Left lung (tissue), 4 donors: ENCODE measurements at regions not wholly inside any gene's neighbourhood (a gene's known extent, or its start where the extent isn't known, plus 50 kb on each side); places are given as distances from the start of the nearest gene placed in this dataset.

ENCODE experiments used
- ATAC-seq: fragments of 200-7000 bp; cut with Tn5 transposase; one replicate; pipeline ENCODE4 v1.9.1; 2020; ENCODE audit warnings: moderate library complexity
- DNase-seq, 4 donors: peaks; one replicate each; pipeline ENCODE4 v3.0.0-alpha.2; 2013 to 2020
- H3K27ac ChIP-seq, 2 donors: fragments of 200-600 bp; sonication (generic) in 1 of 2; one replicate each; pipeline versions ENCODE4 v1.5.0 to v1.8.0; 2020 to 2021
- H3K27me3 ChIP-seq, 2 donors: fragments of 200-600 bp; sonication (generic) in 1 of 2; one replicate each; pipeline versions ENCODE4 v1.5.0 to v1.8.0; 2020 to 2021
- H3K36me3 ChIP-seq, 2 donors: fragments of 200-600 bp; sonication (generic) in 1 of 2; one replicate each; pipeline versions ENCODE4 v1.5.0 to v1.8.0; 2020 to 2021
- H3K4me1 ChIP-seq, 2 donors: fragments of 200-600 bp; one replicate each; pipeline ENCODE4 v1.8.0; 2021
- H3K4me3 ChIP-seq, 2 donors: fragments of 200-600 bp; sonication (generic) in 1 of 2; one replicate each; pipeline versions ENCODE4 v1.5.0 to v1.8.0; 2020 to 2021; ENCODE audit warnings: mild to moderate bottlenecking in 1 of 2
- H3K9me3 ChIP-seq, 2 donors: fragments of 200-600 bp; sonication (generic) in 1 of 2; one replicate each; pipeline versions ENCODE4 v1.5.0 to v1.8.0; 2020 to 2021
- CTCF ChIP-seq, 2 donors: fragments of 200-600 bp; sonication (generic) in 1 of 2; IDR thresholded peaks; one replicate each; pipeline versions ENCODE4 v1.5.0 to v1.8.0; 2021; ENCODE audit warnings: antibody characterized with exemption in 2 of 2
- intact Hi-C, 2 donors: fragments of 100-400 bp; cut with DNase I; formaldehyde crosslinking; loops; one replicate each; pipeline versions ENCODE4 v1.11.2 to v1.14.2; 2022
- donor health status: DM: no; HTN: yes; CAD: no.
- donor health status: DM: no; HTN: no; CAD: no.

- H3K36me3 ChIP-seq = no peaks in the 10 kb centered on the region
- peaks cover 0 to 2% of the 10 kb centered on the region in 2 donors for H3K4me1 ChIP-seq
- intact Hi-C loops = no loop called here
- no peak for TF ChIP-seq CTCF (IDR thresholded peaks at IDR 0.05)
- DNase-seq (no peak), ATAC-seq (no peak)
- no peak overlapping the region for H3K27ac ChIP-seq
- H3K27me3 ChIP-seq = peaks cover 0 to 33% of the 10 kb centered on the region in 2 donors
- H3K4me3 ChIP-seq = no peak overlapping the region
- H3K9me3 ChIP-seq = no peaks in the 10 kb centered on the region
Measured at GRCh38 chr1:38287036-38287435, 240.4 kb upstream of the POU3F1 start.

GRCh38 chr1:38285807-38286530 lies 239.4 kb upstream of the POU3F1 start:
- DNase-seq (no peak), ATAC-seq (no peak)
- no peak overlapping the region for H3K27ac ChIP-seq
- no peaks in the 10 kb centered on the region for H3K9me3 ChIP-seq
- H3K4me1 ChIP-seq = no peaks in the 10 kb centered on the region
- H3K36me3 ChIP-seq = no peaks in the 10 kb centered on the region
- TF ChIP-seq CTCF (IDR thresholded peaks at IDR 0.05) = no peak
- intact Hi-C loops = no loop called here
- no peak overlapping the region for H3K4me3 ChIP-seq
- peaks cover 0 to 23% of the 10 kb centered on the region in 2 donors for H3K27me3 ChIP-seq

- H3K4me3 ChIP-seq = no peak overlapping the region
- ATAC-seq = no peak
- peaks cover 0 to 17% of the 10 kb centered on the region in 2 donors for H3K27me3 ChIP-seq
- intact Hi-C loops = no loop called here
- peaks cover 0 to under 1% of the 10 kb centered on the region in 2 donors for H3K9me3 ChIP-seq
- no peak for DNase-seq
- no peaks in the 10 kb centered on the region for H3K4me1 ChIP-seq
- H3K27ac ChIP-seq = no peak overlapping the region
- H3K36me3 ChIP-seq = no peaks in the 10 kb centered on the region
- TF ChIP-seq CTCF (IDR thresholded peaks at IDR 0.05) = no peak
Measured at GRCh38 chr1:38284953-38285352, 238.4 kb upstream of the POU3F1 start.

GRCh38 chr1:38283696-38284470 lies 237.3 kb upstream of the POU3F1 start:
- Histone ChIP-seq H3K36me3 (no peaks in the 10 kb centered on the region), H3K9me3 (peaks cover 0 to 11% of the 10 kb centered on the region in 2 donors), H3K27ac (no peak overlapping the region), H3K27me3 (peaks cover 0 to 9% of the 10 kb centered on the region in 2 donors), H3K4me3 (no peak overlapping the region), H3K4me1 (no peaks in the 10 kb centered on the region)
- ATAC-seq = no peak
- DNase-seq = no peak
- no peak for TF ChIP-seq CTCF (IDR thresholded peaks at IDR 0.05)
- intact Hi-C loops = no loop called here

- Histone ChIP-seq H3K36me3 (no peaks in the 10 kb centered on the region), H3K27ac (no peak overlapping the region), H3K9me3 (peaks cover 0 to 24% of the 10 kb centered on the region in 2 donors), H3K27me3 (peaks cover 0 to 6% of the 10 kb centered on the region in 2 donors), H3K4me3 (no peak overlapping the region), H3K4me1 (no peaks in the 10 kb centered on the region)
- intact Hi-C loops = no loop called here
- ATAC-seq (no peak), DNase-seq (no peak)
- TF ChIP-seq CTCF (IDR thresholded peaks at IDR 0.05) = no peak
Measured at GRCh38 chr1:38279148-38279547, 232.6 kb upstream of the POU3F1 start.
